IgD-negative memory B cell (primary cell): ENCODE measurements at regions not wholly inside any gene's neighbourhood (a gene's known extent, or its start where the extent isn't known, plus 50 kb on each side); places are given as distances from the start of the nearest gene placed in this dataset.

ENCODE experiments used
- H3K27ac Mint-ChIP-seq, 3 donors: one replicate each; pipeline ENCODE4 v1.8.0; 2020 to 2022; ENCODE audit warnings: mild to moderate bottlenecking in 3 of 3, mixed read lengths in 3 of 3, moderate library complexity in 1 of 3
- H3K27me3 Mint-ChIP-seq: one replicate; pipeline ENCODE4 v1.8.0; 2021; ENCODE audit warnings: mixed read lengths
- H3K36me3 Mint-ChIP-seq: one replicate; pipeline ENCODE4 v1.8.0; 2020; ENCODE audit warnings: mild to moderate bottlenecking, mixed read lengths
- H3K4me1 Mint-ChIP-seq, 3 donors: one replicate each; pipeline ENCODE4 v1.8.0; 2020 to 2022; ENCODE audit warnings: mixed read lengths in 3 of 3, mild to moderate bottlenecking in 1 of 3
- H3K4me3 Mint-ChIP-seq, 4 donors: one replicate each; pipeline ENCODE4 v1.8.0; 2020 to 2022; ENCODE audit warnings: mild to moderate bottlenecking in 4 of 4, mixed read lengths in 4 of 4, moderate library complexity in 3 of 4
- H3K9me3 Mint-ChIP-seq, 3 donors: one replicate each; pipeline ENCODE4 v1.8.0; 2020 to 2021; ENCODE audit warnings: mixed read lengths in 3 of 3, mild to moderate bottlenecking in 1 of 3

DNA sequence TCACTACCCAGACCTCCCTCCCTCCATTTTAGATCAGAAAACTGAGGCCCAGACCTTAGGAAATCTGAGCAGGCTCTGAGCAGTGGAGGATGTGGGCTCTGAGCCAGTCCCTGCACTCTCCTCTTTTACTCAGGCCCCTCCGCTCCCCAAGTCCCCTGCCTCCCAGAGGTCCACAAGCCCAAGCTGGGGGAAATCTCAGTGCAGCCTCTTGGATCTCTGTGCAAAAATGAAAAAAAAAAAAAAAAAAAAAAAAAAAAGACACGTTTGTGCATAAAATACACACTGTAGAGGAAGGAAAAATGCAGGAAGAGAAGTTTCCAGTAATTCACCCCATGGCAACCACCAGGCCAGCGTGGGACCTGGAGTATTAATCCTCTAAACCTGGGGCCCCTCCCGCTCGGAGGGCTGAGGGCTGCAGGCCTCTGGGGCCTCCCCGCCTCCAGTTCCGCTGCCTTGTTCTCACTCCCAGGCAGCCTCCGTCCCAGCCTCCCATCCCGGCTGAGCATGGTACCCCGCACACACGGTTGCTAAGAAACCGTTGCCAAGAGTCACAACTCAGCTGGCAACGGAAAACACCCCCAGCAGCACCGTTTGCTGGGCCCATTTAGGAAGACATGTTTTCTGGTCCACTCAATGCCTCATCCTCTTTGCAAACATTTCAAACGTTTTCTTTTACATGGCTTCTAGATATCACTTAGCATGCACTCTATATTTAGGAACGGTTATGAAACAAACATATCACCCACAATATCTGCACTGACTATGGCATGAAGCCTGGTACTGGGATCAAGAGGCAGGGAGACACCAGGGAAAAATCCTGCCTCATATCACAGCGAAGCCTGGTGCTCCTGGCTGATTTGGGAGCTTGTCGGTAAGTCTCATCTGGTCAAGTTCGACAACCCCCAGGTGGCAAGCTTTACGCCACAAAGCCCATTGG, 227.5 kb downstream of the CTTN start:
- no peaks in the 10 kb centered on the region for H3K36me3 Mint-ChIP-seq
- H3K4me1 Mint-ChIP-seq = no peaks in the 10 kb centered on the region
- no peaks in the 10 kb centered on the region for H3K9me3 Mint-ChIP-seq
- H3K27ac Mint-ChIP-seq = no peak overlapping the region
- H3K4me3 Mint-ChIP-seq = no peak overlapping the region
- H3K27me3 Mint-ChIP-seq = peaks cover 3% of the 10 kb centered on the region

DNA sequence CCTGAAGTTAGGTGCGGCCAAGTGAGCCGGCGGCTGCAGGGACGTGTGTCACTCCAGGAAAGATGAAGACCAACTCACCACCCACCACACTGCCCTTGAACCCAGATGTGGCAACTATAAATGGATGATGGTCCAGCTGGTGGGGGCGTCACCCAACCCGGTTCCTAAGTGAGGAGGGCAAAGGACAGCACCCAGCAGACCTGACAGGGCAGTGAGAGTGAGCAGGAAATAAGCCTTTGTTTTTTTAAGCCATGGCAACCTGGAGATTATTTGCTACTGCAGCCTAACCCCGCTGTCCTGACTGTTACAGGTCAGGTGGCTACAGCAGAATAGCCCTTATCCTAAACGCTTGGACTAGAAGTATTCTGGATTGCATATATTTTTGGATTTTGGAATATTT, 228.9 kb downstream of the CTTN start:
- no peak overlapping the region for H3K4me3 Mint-ChIP-seq
- no peaks in the 10 kb centered on the region for H3K4me1 Mint-ChIP-seq
- H3K9me3 Mint-ChIP-seq = no peaks in the 10 kb centered on the region
- H3K27me3 Mint-ChIP-seq = peaks cover 3% of the 10 kb centered on the region
- no peaks in the 10 kb centered on the region for H3K36me3 Mint-ChIP-seq
- H3K27ac Mint-ChIP-seq = no peak overlapping the region

DNA sequence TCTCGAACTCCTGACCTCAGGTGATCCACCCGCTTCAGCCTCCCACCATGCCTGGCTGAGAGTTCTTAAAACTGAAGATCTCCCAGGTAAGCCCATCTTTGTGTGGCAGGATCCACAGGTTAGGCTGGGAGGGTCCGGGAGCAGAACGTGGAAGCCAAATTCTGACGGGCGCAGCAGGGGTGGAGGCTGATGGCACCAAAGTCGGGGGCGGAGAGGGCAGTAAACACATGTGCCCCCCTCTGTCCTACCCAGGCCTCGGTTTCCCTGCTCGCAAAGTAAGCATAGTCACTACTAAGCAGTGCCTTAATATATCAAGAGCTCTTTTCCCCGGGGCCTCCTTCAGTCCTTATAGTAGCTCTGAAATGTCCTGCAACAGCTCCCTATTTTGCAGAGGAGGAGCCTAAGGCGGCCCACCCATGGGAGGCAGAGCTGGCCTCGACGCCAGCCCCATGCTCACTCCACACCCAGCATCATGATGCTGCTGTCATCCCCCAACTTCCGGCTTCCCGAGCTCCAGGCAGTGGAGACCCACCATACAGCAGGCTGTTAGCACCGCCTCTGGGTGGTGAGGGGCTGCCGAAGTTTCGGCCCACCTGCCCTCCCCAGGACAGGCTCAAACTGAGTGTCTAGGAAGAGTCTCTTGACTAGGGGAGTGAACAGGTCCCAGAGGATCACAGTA, 230.0 kb downstream of the CTTN start:
- Mint-ChIP-seq H3K27me3 (peaks cover 3% of the 10 kb centered on the region), H3K4me1 (no peaks in the 10 kb centered on the region), H3K4me3 (no peak overlapping the region), H3K9me3 (no peaks in the 10 kb centered on the region), H3K27ac (no peak overlapping the region), H3K36me3 (no peaks in the 10 kb centered on the region)

DNA sequence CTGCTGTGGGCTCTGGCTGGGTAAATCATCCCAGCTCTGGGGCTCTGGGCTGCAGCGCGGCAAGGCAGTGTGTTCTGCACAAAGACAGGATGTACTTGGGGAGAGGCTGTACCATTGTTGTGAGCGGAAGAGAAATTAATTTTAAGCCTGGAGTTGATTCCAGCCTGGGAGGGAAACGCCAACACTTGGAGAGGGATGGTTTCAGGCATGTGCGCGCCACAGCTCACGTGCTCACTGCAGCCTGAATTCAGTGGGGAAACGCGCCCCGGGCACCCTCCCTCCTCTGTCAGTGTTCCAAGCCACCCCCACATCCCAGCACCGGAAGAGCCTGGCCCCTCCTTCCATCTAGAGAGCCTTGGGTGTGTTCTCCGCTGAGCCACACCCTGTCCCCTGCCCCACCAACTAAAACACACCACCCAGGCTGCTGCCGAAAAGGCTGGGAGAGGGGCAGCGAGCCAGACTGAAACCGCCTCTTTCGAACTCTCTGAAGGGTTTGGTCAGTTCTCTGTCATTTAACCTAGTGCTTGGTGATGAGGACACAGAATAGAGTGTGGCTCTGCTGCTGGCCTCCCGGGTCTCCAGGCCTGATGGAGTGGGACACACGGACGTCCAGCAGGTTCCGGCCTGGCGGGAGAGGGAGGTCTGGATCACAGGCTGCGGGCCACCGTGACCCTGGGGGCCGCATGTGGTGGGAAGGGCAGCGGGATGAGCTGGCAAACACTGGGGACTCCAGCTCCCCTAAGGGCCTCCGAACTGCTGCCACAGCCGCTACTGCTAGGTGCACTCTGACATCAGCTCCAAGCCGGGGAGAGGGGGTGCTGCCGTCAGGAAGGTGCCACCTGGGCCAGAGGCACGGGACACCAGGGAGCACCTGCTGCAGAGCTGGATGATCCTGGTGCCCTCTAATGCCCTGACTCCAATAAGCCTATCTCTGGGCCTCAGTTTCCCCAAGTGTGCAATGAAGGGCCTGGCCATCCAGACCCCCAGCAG, 230.8 kb downstream of the CTTN start:
- no peak overlapping the region for H3K27ac Mint-ChIP-seq
- no peaks in the 10 kb centered on the region for H3K36me3 Mint-ChIP-seq
- no peaks in the 10 kb centered on the region for H3K9me3 Mint-ChIP-seq
- no peak overlapping the region for H3K4me3 Mint-ChIP-seq
- peaks cover 3% of the 10 kb centered on the region for H3K27me3 Mint-ChIP-seq
- H3K4me1 Mint-ChIP-seq = no peaks in the 10 kb centered on the region

DNA sequence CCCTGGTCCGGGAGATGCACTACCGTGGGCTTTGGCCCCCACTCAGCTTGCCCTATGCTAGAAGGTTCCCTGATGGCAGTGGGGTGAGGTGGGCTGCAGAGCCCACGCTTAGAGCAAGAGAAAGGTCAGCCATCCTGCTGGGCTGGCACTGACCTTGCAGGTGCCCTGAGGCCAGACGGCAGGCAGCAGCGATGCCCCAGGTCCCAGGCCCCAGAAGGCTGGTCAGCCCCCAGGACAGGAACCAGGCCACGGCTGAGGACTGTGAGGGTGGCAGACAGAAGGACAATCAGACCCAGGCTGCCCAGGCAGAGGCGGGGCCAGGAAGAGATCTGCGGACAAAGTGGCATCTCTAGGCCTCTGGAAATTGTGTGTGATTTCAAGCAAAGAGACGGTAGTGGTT, 231.7 kb downstream of the CTTN start:
- Mint-ChIP-seq H3K27ac (no peak overlapping the region), H3K4me1 (no peaks in the 10 kb centered on the region), H3K36me3 (no peaks in the 10 kb centered on the region), H3K27me3 (peaks cover 3% of the 10 kb centered on the region), H3K4me3 (no peak overlapping the region), H3K9me3 (no peaks in the 10 kb centered on the region)

DNA sequence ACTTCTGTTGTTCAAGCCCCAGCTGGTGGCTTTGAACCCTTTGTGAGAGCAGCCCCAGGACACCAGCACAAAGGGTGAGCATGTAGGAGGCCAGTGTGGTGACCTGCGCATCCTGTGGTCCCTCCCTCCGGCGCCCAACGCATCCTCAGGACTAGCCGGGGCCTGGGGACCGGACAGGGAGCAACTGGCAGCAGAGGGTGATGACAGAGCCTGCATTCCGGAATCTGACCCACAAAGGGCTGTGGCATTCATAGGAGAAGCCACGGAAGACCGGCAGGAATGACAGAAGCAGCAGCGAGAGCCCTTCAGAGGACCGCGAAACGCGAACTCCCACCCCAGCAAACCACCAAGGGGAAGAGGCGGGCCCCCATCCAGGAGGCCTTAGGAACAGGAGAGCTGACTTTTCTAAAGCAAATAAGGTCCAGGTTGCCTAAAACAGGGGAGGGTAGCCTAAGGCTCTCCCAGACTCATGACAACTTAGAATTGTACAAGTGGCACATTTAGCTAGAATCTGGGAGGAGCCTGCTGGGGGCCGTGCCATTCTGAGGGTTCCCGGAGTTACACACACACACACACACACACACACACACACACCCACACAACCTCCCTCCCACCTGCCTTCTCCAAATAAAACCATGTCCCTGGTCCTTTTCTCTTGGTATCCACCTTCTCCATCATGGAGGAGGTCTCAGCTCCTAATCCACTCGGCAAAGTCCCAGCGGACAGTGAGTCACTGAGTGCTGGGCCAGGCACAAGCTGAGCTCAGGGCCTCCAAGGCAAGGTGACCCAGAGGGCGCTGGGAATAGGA, 232.7 kb downstream of the CTTN start:
- H3K4me1 Mint-ChIP-seq = no peaks in the 10 kb centered on the region
- H3K36me3 Mint-ChIP-seq = no peaks in the 10 kb centered on the region
- H3K9me3 Mint-ChIP-seq = no peaks in the 10 kb centered on the region
- H3K27me3 Mint-ChIP-seq = peaks cover 1% of the 10 kb centered on the region
- no peak overlapping the region for H3K27ac Mint-ChIP-seq
- no peak overlapping the region for H3K4me3 Mint-ChIP-seq

DNA sequence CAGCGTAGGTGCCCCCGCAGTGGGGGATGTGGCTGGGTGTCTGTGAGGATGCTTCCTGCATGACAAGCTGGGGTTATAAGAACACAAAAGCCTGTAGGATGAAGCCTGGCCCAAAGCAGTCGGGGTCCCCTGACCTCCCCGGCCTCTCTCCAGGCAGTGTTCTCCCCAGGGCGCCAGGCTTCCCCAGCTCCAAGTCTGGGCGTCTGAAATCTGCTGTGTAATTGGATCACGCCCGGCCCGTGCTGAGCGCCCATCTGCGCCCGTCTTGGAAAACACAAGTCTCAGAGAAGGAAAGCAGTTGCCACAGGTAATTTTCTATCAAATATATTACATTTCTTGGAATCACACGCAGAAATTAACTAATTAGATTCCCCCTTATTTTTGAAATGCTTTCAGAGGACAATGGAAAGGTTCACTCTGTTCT, 233.3 kb downstream of the CTTN start:
- H3K27me3 Mint-ChIP-seq = peaks cover 1% of the 10 kb centered on the region
- no peaks in the 10 kb centered on the region for H3K36me3 Mint-ChIP-seq
- H3K27ac Mint-ChIP-seq = no peak overlapping the region
- no peaks in the 10 kb centered on the region for H3K9me3 Mint-ChIP-seq
- H3K4me3 Mint-ChIP-seq = no peak overlapping the region
- no peaks in the 10 kb centered on the region for H3K4me1 Mint-ChIP-seq

DNA sequence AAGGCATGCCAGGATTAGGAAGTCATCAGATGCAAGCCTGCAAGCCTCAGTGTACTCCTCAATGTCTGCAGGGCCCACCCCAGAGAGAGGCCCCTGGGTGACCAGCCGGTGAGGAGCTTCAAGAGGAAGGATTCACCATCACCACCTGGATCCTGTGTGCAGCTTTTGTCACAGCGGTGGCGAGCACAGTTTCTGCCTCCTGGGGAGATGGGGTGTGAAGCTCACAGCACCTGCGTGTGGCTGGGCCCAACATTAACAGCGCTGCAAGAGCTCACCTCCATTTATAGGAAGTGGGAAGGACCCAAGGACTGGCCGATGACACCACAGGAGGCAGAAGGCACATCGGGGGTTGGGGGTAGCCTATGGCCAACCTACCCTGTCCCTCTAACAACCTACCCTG, 235.3 kb downstream of the CTTN start:
- Mint-ChIP-seq H3K27me3 (peaks cover 1% of the 10 kb centered on the region), H3K4me1 (no peaks in the 10 kb centered on the region), H3K9me3 (no peaks in the 10 kb centered on the region), H3K36me3 (no peaks in the 10 kb centered on the region), H3K27ac (no peak overlapping the region), H3K4me3 (no peak overlapping the region)

DNA sequence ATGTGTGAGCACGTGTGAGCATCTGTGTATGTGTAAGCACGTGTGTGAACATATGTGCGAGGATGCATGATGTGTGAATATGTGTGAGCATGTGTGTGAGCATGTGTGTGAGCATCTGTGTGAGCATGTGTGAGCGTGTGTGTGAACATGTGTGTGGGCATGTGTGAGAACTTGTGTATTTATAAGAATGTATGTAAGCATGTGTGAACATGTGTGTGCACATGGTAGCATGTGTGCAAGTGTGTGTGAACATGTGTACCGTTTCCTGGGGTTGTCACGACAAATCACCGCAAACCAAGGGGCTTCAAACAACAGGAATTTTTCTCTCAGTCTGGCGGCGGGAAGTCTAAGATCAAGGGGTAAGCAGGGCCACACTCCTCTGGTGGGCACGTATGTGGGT, 238.3 kb downstream of the CTTN start:
- no peaks in the 10 kb centered on the region for H3K4me1 Mint-ChIP-seq

DNA sequence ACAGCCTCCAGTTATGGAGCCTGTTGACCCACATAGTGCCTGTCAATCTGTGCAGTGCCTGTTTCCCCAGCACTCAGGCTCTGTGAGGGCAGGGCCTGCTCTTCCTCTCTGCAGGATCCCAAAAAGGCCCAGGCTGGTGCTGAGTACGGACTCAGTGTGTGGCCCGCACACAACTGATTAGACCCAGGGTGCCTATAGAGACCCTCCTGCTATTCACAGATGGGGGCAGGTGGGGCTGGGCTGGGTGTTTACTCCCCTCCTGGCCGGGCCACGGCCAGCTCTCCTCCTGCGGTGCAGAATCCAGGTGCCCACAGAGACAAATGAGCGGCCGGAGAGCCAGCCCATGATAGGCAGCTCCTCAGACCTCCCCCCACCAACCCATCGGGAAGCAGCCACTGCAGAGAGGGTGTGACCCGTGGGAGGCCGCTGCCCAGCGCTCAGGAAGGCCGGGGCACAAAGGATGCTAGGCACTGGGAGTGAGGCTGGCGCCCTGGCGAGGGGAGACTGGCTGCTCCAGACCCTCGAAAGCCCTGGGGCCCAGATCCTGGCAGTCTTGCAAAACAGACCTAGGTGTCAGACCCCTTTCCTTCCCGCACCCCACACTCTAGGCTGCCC, 239.0 kb downstream of the CTTN start:
- H3K4me1 Mint-ChIP-seq = no peaks in the 10 kb centered on the region
- H3K27ac Mint-ChIP-seq = no peak overlapping the region
- H3K36me3 Mint-ChIP-seq = no peaks in the 10 kb centered on the region
- no peak overlapping the region for H3K4me3 Mint-ChIP-seq
- peaks cover 0 to 1% (median 0%) of the 10 kb centered on the region in 3 donors for H3K9me3 Mint-ChIP-seq
- peaks cover 4% of the 10 kb centered on the region for H3K27me3 Mint-ChIP-seq

More for the DNA sequence above, 238.3 kb downstream of the CTTN start:
- Mint-ChIP-seq H3K9me3 (peaks cover 0 to 1% (median 0%) of the 10 kb centered on the region in 3 donors), H3K4me3 (no peak overlapping the region), H3K27me3 (peaks cover 4% of the 10 kb centered on the region), H3K27ac (no peak overlapping the region), H3K36me3 (no peaks in the 10 kb centered on the region)

DNA sequence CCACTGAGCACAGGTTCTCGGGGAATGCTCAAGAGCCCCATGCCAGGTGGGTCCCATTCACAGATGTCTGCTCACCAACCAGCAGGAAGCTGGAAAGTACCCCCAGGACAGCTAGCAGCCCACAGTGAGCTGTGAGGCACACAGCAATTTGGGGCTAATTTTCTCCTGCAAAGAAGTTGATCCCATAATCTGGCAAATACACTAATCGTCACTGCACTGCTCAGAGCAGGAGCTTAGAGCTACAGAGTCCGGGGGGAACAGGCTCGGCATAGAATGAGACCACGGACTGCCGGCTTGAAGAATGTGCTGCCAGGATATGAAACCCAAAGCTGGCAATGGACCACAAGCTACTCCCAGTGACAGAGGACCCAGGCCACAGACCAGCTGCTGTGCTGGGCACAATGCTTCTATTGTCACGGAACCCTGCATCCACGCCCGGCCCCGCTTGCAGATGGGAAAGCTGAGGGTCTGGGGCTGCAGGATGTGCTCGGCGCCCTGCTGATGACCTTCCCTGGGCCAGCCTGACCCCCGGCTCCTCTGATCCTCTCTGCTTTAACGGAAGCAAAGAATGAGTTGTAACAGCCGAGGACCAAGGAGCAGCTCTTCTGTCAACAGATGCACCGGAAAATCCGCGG, 239.7 kb downstream of the CTTN start:
- Mint-ChIP-seq H3K4me3 (no peak overlapping the region), H3K9me3 (peaks cover 0 to 1% (median 0%) of the 10 kb centered on the region in 3 donors), H3K36me3 (no peaks in the 10 kb centered on the region), H3K27me3 (peaks cover 4% of the 10 kb centered on the region), H3K27ac (no peak overlapping the region), H3K4me1 (no peaks in the 10 kb centered on the region)

DNA sequence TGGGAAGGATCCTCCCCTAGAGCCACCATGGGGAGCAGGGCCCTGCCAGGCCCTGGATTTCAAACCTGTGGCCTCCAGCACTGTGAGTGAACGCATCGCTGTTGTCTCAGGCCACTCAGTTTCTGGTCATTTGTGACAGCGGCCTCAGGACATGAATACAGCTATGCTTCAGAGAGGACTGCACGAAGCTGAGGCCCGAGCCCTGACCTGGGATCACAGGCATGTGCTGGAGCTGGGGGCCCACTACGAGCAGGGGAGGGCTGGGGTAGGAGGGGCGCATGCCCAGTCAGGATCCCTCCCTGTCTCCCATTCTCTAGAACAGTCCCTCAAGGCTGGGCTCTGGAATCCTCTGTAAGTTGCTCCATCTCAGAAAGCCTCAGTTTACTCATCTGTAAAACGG, 242.1 kb downstream of the CTTN start:
- peaks cover 1% of the 10 kb centered on the region for H3K36me3 Mint-ChIP-seq
- peaks cover 0 to 1% (median 1%) of the 10 kb centered on the region in 3 donors for H3K9me3 Mint-ChIP-seq
- no peak overlapping the region for H3K4me3 Mint-ChIP-seq
- H3K27ac Mint-ChIP-seq = no peak overlapping the region
- peaks cover 5% of the 10 kb centered on the region for H3K27me3 Mint-ChIP-seq
- peaks cover 0 to 2% (median 0%) of the 10 kb centered on the region in 3 donors for H3K4me1 Mint-ChIP-seq

DNA sequence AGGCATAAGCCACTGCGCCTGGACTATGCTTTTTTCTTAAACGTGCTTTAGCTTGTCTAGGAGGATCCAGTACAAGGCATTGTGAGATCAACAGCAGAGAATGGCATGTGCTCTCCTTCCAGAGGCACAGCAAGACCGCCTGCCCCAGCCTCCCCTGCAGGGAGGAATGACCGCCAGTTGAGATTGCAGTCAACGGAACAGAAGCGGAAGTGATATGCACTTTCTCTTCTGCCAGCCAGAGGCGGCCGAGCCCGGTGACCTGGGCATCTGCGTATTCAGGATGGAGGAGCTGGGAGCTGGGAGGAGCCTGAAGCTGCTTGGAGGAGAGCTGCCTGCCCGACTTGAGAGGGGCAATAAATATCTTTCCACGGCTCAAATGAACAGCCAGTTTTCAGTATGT, 243.0 kb downstream of the CTTN start:
- H3K36me3 Mint-ChIP-seq = peaks cover 3% of the 10 kb centered on the region
- H3K27ac Mint-ChIP-seq = no peak overlapping the region
- no peak overlapping the region for H3K4me3 Mint-ChIP-seq
- peaks cover 0 to 1% (median 1%) of the 10 kb centered on the region in 3 donors for H3K9me3 Mint-ChIP-seq
- H3K27me3 Mint-ChIP-seq = peaks cover 5% of the 10 kb centered on the region
- H3K4me1 Mint-ChIP-seq = peaks cover 0 to 2% (median 0%) of the 10 kb centered on the region in 3 donors
